IPS-15b (cell line): ENCODE measurements at regions not wholly inside any gene's neighbourhood (a gene's known extent, or its start where the extent isn't known, plus 50 kb on each side); places are given as distances from the start of the nearest gene placed in this dataset.

ENCODE experiments used
- H3K27me3 ChIP-seq: one replicate; pipeline ENCODE4 v1.6.1; 2013; ENCODE audit warnings: low read length; ENCODE audit not compliant: control insufficient read depth, insufficient read depth
- H3K36me3 ChIP-seq: one replicate; pipeline ENCODE4 v1.6.1; 2013; ENCODE audit warnings: low read length; ENCODE audit not compliant: control insufficient read depth, insufficient read depth
- H3K4me1 ChIP-seq: one replicate; pipeline ENCODE4 v1.6.1; 2013; ENCODE audit warnings: mild to moderate bottlenecking, low read length; ENCODE audit not compliant: control insufficient read depth, insufficient read depth
- H3K4me3 ChIP-seq: one replicate; pipeline ENCODE4 v1.5.1; 2013; ENCODE audit warnings: low read depth, low read length
- H3K9ac ChIP-seq: one replicate; pipeline ENCODE4 v1.6.1; 2013; ENCODE audit warnings: low read depth, mild to moderate bottlenecking, low read length
- H3K9me3 ChIP-seq: one replicate; pipeline ENCODE4 v1.6.1; 2013; ENCODE audit warnings: mild to moderate bottlenecking, low read length; ENCODE audit not compliant: control insufficient read depth, insufficient read depth

DNA sequence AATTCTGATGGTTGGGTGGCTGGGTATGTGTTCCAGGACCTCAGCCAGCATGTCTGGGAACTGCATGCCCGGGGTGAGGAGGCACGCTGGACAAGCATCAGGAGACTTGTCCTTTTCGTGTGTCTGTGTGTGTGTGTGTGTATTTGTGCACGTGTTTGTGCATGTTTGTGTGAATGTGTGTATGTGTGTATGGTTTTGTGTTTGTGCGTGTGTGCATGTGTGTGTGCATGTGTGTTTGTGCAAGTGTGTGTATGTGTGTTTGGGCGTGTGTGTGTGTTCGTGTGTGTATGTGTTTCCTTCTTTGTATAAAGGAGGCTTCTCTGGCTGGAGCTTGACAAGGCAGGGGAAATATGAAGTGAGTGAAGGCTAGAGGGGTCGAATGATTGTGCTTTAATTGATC, 491.5 kb downstream of the IRX1 start:
- H3K4me1 ChIP-seq = no peaks in the 10 kb centered on the region
- no peaks in the 10 kb centered on the region for H3K36me3 ChIP-seq
- H3K27me3 ChIP-seq = no peaks in the 10 kb centered on the region
- no peaks in the 10 kb centered on the region for H3K9me3 ChIP-seq
- no peak overlapping the region for H3K4me3 ChIP-seq
- H3K9ac ChIP-seq = no peak overlapping the region

- Histone ChIP-seq H3K9me3 (no peaks in the 10 kb centered on the region), H3K27me3 (no peaks in the 10 kb centered on the region), H3K4me1 (no peaks in the 10 kb centered on the region), H3K4me3 (no peak overlapping the region), H3K36me3 (no peaks in the 10 kb centered on the region), H3K9ac (no peak overlapping the region)
Measured at GRCh38 chr5:4089087-4089486, 493.5 kb downstream of the IRX1 start.

GRCh38 chr5:4093236-4093635, 497.6 kb downstream of the IRX1 start:
- Histone ChIP-seq H3K9me3 (no peaks in the 10 kb centered on the region), H3K4me3 (no peak overlapping the region), H3K36me3 (no peaks in the 10 kb centered on the region), H3K27me3 (no peaks in the 10 kb centered on the region), H3K4me1 (no peaks in the 10 kb centered on the region), H3K9ac (no peak overlapping the region)

DNA sequence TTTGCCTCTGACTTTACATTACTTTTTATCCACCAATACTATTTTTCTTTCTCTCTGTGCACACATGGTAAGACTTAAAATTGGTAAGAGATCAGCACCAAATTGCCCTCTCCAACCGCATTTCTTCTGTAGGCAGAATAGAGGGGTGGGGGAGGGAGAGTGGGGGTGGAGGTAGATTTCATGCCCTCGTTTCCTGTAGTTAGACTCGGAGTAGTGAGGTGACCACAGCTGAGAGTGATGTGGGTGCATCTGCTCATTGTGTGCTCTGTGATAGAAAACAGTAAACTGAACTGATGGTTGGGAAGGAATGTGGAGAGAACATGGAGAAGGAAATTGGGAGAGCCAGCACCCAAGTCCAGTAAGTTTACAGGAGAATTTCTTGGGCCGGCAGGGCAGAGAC, 498.3 kb downstream of the IRX1 start:
- no peak overlapping the region for H3K9ac ChIP-seq
- H3K4me3 ChIP-seq = no peak overlapping the region
- no peaks in the 10 kb centered on the region for H3K27me3 ChIP-seq
- no peaks in the 10 kb centered on the region for H3K9me3 ChIP-seq
- H3K4me1 ChIP-seq = no peaks in the 10 kb centered on the region
- H3K36me3 ChIP-seq = no peaks in the 10 kb centered on the region

- H3K4me1 ChIP-seq = no peaks in the 10 kb centered on the region
- no peaks in the 10 kb centered on the region for H3K9me3 ChIP-seq
- no peaks in the 10 kb centered on the region for H3K27me3 ChIP-seq
- H3K9ac ChIP-seq = no peak overlapping the region
- no peaks in the 10 kb centered on the region for H3K36me3 ChIP-seq
- no peak overlapping the region for H3K4me3 ChIP-seq
Measured at GRCh38 chr5:4095918-4096630, 500.4 kb downstream of the IRX1 start.

- no peaks in the 10 kb centered on the region for H3K36me3 ChIP-seq
- no peaks in the 10 kb centered on the region for H3K27me3 ChIP-seq
- H3K9ac ChIP-seq = no peak overlapping the region
- H3K9me3 ChIP-seq = no peaks in the 10 kb centered on the region
- no peak overlapping the region for H3K4me3 ChIP-seq
- no peaks in the 10 kb centered on the region for H3K4me1 ChIP-seq
Measured at GRCh38 chr5:4097199-4097598, 501.6 kb downstream of the IRX1 start.

GRCh38 chr5:4098226-4098625, 502.6 kb downstream of the IRX1 start:
- no peaks in the 10 kb centered on the region for H3K36me3 ChIP-seq
- H3K4me3 ChIP-seq = no peak overlapping the region
- H3K4me1 ChIP-seq = no peaks in the 10 kb centered on the region
- no peak overlapping the region for H3K9ac ChIP-seq
- H3K9me3 ChIP-seq = no peaks in the 10 kb centered on the region
- no peaks in the 10 kb centered on the region for H3K27me3 ChIP-seq

GRCh38 chr5:4099386-4099785, 503.8 kb downstream of the IRX1 start:
- Histone ChIP-seq H3K9me3 (no peaks in the 10 kb centered on the region), H3K36me3 (no peaks in the 10 kb centered on the region), H3K4me1 (no peaks in the 10 kb centered on the region), H3K9ac (no peak overlapping the region), H3K27me3 (no peaks in the 10 kb centered on the region), H3K4me3 (no peak overlapping the region)

DNA sequence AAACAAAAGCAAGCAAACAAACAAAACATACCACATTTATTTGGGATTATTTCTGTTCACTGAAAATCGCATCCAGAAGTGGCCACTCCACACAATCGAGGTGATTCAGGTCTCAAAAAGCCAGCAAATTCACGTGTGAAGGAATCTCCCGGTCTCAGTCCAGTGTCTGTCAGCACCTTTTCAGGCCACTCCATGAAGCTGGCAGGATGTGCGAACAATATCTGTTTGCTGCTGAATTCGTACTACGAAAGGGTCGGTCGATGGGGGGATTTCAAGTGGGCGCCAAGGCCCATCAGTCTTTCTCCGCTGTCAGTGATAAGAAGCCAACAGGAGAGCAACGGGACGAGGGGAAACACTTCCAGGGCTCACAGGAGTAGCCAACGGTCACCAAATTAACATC, 505.1 kb downstream of the IRX1 start:
- Histone ChIP-seq H3K9ac (no peak overlapping the region), H3K4me3 (no peak overlapping the region), H3K36me3 (no peaks in the 10 kb centered on the region), H3K9me3 (no peaks in the 10 kb centered on the region), H3K27me3 (no peaks in the 10 kb centered on the region), H3K4me1 (no peaks in the 10 kb centered on the region)

- H3K9ac ChIP-seq = no peak overlapping the region
- H3K27me3 ChIP-seq = no peaks in the 10 kb centered on the region
- H3K4me1 ChIP-seq = no peaks in the 10 kb centered on the region
- no peaks in the 10 kb centered on the region for H3K36me3 ChIP-seq
- H3K9me3 ChIP-seq = no peaks in the 10 kb centered on the region
- no peak overlapping the region for H3K4me3 ChIP-seq
Measured at GRCh38 chr5:4101189-4101588, 505.6 kb downstream of the IRX1 start.

DNA sequence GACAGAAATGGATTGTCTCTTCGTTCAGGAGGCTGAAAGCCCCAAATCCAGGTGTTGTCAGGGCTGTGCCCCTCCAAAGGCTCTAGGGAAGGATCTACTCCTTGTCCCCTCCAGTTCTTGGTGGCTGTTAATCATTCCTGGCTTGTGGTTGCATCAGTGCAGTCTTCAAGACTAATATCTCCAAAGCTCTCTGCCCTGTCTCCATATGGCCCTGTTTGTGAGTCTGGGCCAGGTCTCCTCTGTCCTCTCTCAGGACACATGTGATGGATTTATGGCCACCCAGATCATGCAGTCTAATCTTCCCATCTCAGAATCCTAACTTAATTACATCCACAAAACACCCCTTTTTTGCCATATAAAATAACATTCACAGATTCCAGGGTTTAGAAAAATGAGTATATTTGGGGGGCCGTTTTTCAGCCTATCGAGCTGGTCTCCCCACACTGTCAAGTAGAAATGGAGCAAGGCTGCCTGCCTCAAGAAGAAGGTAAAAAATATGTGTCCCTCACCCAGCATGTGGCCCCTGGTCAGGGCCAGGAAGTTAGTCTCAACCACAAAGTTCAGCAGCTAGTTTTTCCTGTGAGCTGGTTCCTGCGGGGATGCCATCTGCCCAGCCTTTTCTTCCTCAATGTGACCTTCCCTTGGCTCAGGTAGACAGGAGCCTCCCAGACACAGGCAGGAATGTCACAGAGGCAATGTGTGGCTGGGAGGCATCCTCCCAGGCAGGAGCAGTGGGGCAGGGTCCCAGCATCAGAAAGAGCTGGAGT, 509.4 kb downstream of the IRX1 start:
- H3K27me3 ChIP-seq = no peaks in the 10 kb centered on the region
- H3K9me3 ChIP-seq = no peaks in the 10 kb centered on the region
- H3K4me3 ChIP-seq = no peak overlapping the region
- H3K4me1 ChIP-seq = no peaks in the 10 kb centered on the region
- H3K9ac ChIP-seq = no peak overlapping the region
- H3K36me3 ChIP-seq = no peaks in the 10 kb centered on the region

- H3K4me1 ChIP-seq = no peaks in the 10 kb centered on the region
- H3K9ac ChIP-seq = no peak overlapping the region
- H3K27me3 ChIP-seq = no peaks in the 10 kb centered on the region
- H3K9me3 ChIP-seq = no peaks in the 10 kb centered on the region
- no peaks in the 10 kb centered on the region for H3K36me3 ChIP-seq
- H3K4me3 ChIP-seq = no peak overlapping the region
Measured at GRCh38 chr5:4108690-4109089, 513.1 kb downstream of the IRX1 start.
